ENCODE measurements at regions not wholly inside any gene's neighbourhood (a gene's known extent, or its start where the extent isn't known, plus 50 kb on each side); places are given as distances from the start of the nearest gene placed in this dataset.

DNA sequence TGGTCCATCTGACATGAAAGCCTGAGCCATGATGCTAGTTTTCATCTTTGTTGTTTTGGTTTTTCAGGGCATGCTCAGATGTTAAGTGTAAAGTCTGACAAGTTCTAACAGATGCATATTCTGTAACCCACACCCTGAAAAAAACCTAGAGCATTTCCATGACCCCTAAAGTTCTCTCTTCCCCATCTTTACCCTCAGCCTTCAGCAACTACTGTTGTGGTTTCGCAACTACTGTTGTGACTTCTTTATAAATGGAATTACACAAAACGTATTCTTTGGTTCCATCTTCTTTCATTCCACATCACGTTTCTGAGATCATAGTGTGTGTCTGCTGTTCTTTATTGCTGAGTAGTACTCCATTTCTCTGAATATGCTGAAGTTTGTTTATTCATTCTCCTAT lies 65.1 kb upstream of the LDLRAD3 start:
- TF ChIP-seq POLR2AphosphoS5 (IDR thresholded peaks at IDR 0.05) = no peak
- TF ChIP-seq, protein P1, sequence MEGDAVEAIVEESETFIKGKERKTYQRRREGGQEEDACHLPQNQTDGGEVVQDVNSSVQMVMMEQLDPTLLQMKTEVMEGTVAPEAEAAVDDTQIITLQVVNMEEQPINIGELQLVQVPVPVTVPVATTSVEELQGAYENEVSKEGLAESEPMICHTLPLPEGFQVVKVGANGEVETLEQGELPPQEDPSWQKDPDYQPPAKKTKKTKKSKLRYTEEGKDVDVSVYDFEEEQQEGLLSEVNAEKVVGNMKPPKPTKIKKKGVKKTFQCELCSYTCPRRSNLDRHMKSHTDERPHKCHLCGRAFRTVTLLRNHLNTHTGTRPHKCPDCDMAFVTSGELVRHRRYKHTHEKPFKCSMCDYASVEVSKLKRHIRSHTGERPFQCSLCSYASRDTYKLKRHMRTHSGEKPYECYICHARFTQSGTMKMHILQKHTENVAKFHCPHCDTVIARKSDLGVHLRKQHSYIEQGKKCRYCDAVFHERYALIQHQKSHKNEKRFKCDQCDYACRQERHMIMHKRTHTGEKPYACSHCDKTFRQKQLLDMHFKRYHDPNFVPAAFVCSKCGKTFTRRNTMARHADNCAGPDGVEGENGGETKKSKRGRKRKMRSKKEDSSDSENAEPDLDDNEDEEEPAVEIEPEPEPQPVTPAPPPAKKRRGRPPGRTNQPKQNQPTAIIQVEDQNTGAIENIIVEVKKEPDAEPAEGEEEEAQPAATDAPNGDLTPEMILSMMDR (IDR thresholded peaks at IDR 0.05) = no peak

All from prostate gland (tissue), 2 donors.